ENCODE measurements at regions not wholly inside any gene's neighbourhood (a gene's known extent, or its start where the extent isn't known, plus 50 kb on each side); places are given as distances from the start of the nearest gene placed in this dataset.

- Histone ChIP-seq H3K27ac (replicated peaks in 1 of 4) (no peak overlapping the region), H3K4me3 (no peak overlapping the region), H3K27me3 (no peaks in the 10 kb centered on the region), H3K36me3 (no peaks in the 10 kb centered on the region), H3K9me3 (no peaks in the 10 kb centered on the region), H3K4me1 (no peaks in the 10 kb centered on the region)
- 68% methylated on average over 3 of the region's 3 CpGs for WGBS
- DNase-seq (ENCODE audit: extremely low spot score) = no peak
- TF ChIP-seq EP300 (IDR thresholded peaks at IDR 0.05) = no peak
- TF ChIP-seq CTCF (IDR thresholded peaks at IDR 0.05) = no peak
- no peak for TF ChIP-seq POLR2AphosphoS5 (IDR thresholded peaks at IDR 0.05)
- TF ChIP-seq POLR2A (IDR thresholded peaks at IDR 0.05; ENCODE audit: low read depth) = no peak
- intact Hi-C loops (cut with DNase I) = no loop called here
Measured at GRCh38 chr12:126232711-126233110, 1167.5 kb downstream of the AACS start.

GRCh38 chr12:126233625-126234024, 1168.4 kb downstream of the AACS start:
- 64% methylated on average over 3 of the region's 3 CpGs for WGBS
- Histone ChIP-seq H3K4me1 (no peaks in the 10 kb centered on the region), H3K27me3 (no peaks in the 10 kb centered on the region), H3K27ac (replicated peaks in 1 of 4) (no peak overlapping the region), H3K9me3 (no peaks in the 10 kb centered on the region), H3K36me3 (no peaks in the 10 kb centered on the region), H3K4me3 (no peak overlapping the region)
- intact Hi-C loops (cut with DNase I) = no loop called here
- DNase-seq (ENCODE audit: extremely low spot score) = no peak
- TF ChIP-seq CTCF (IDR thresholded peaks at IDR 0.05) = no peak
- TF ChIP-seq POLR2AphosphoS5 (IDR thresholded peaks at IDR 0.05) = no peak
- no peak for TF ChIP-seq EP300 (IDR thresholded peaks at IDR 0.05)
- TF ChIP-seq POLR2A (IDR thresholded peaks at IDR 0.05; ENCODE audit: low read depth) = no peak

GRCh38 chr12:126243814-126244440, 1178.7 kb downstream of the AACS start:
- no peak overlapping the region for H3K27ac ChIP-seq (replicated peaks in 1 of 4)
- no peaks in the 10 kb centered on the region for H3K27me3 ChIP-seq
- H3K9me3 ChIP-seq = no peaks in the 10 kb centered on the region
- TF ChIP-seq CTCF (IDR thresholded peaks at IDR 0.05) (no peak), POLR2AphosphoS5 (IDR thresholded peaks at IDR 0.05) (no peak), EP300 (IDR thresholded peaks at IDR 0.05) (no peak), POLR2A (IDR thresholded peaks at IDR 0.05; ENCODE audit: low read depth) (no peak)
- no peak overlapping the region for H3K4me3 ChIP-seq
- H3K4me1 ChIP-seq = no peaks in the 10 kb centered on the region
- 85% methylated on average over 4 of the region's 4 CpGs for WGBS
- intact Hi-C loops (cut with DNase I) = no loop called here
- no peaks in the 10 kb centered on the region for H3K36me3 ChIP-seq
- no peak for DNase-seq (ENCODE audit: extremely low spot score)

- Histone ChIP-seq H3K27ac (replicated peaks in 1 of 4) (no peak overlapping the region), H3K4me1 (no peaks in the 10 kb centered on the region), H3K4me3 (no peak overlapping the region), H3K27me3 (no peaks in the 10 kb centered on the region), H3K9me3 (no peaks in the 10 kb centered on the region), H3K36me3 (no peaks in the 10 kb centered on the region)
- DNase-seq (ENCODE audit: extremely low spot score) = no peak
- 88% methylated on average over 1 of the region's 1 CpG for WGBS
- TF ChIP-seq POLR2A (IDR thresholded peaks at IDR 0.05; ENCODE audit: low read depth) = no peak
- intact Hi-C loops (cut with DNase I) = no loop called here
Measured at GRCh38 chr12:126247936-126248335, 1182.7 kb downstream of the AACS start.

- H3K27me3 ChIP-seq = no peaks in the 10 kb centered on the region
- no peaks in the 10 kb centered on the region for H3K36me3 ChIP-seq
- no peak for DNase-seq (ENCODE audit: extremely low spot score)
- TF ChIP-seq EP300 (IDR thresholded peaks at IDR 0.05) (no peak), CTCF (IDR thresholded peaks at IDR 0.05) (no peak), POLR2A (IDR thresholded peaks at IDR 0.05; ENCODE audit: low read depth) (no peak), POLR2AphosphoS5 (IDR thresholded peaks at IDR 0.05) (no peak)
- no peaks in the 10 kb centered on the region for H3K9me3 ChIP-seq
- H3K4me1 ChIP-seq = no peaks in the 10 kb centered on the region
- H3K27ac ChIP-seq (replicated peaks in 1 of 4) = no peak overlapping the region
- intact Hi-C loops (cut with DNase I) = no loop called here
- WGBS = 87% methylated on average over 8 of the region's 8 CpGs
- no peak overlapping the region for H3K4me3 ChIP-seq
Measured at GRCh38 chr12:126248871-126249403, 1183.7 kb downstream of the AACS start.
